Stimulated activated CD8-positive, alpha-beta memory T cell treated with anti-CD3 and anti-CD28 coated beads, Interleukin-7, amount 100 ng/mL, for 24 hours (primary cell): ENCODE measurements at regions not wholly inside any gene's neighbourhood (a gene's known extent, or its start where the extent isn't known, plus 50 kb on each side); places are given as distances from the start of the nearest gene placed in this dataset.

Experiments
- DNase-seq: peaks from one replicate; pipeline ENCODE4 v3.0.0-alpha.2; 2020; ENCODE audit warnings: low read depth

DNA sequence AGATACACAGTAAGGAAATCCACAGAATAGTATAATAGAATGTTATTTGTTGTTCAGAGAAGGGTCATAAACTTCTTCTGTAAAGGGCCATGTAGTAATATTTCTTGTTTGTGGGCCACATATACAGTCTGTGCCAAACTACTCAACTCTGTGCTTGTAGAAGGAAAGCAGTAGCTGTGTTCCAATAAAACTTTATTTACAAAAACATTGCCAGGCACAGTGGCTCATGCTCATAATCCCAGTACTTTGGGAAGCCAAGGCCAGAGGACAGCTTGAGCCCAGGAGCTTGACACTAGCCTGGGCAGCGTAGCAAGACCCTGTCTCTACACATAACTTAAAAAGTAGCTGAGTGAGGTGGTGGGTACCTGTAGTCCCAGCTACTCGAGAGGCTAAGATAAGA lies 612.8 kb upstream of the PSMD7 start:
- DNase-seq, result no peak

DNA sequence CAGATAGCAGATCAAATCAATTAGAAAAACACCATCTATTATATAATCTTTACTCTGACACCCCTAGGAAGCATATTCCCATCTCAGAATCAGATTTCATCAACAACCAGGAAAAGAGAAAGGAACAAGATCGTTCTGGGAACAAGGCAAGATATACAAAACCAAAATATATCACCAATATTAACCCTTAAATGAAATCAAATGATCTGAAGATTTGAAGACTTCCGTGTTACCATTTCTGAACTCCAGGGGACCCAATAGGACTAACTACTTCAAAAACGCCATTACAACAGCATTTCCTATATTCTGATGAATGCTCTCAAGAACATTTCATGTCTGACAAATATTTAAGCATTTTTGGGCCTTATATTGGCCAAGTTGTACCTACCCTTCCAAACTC lies 624.2 kb upstream of the ZFHX3 start:
- DNase-seq, result no peak

DNA sequence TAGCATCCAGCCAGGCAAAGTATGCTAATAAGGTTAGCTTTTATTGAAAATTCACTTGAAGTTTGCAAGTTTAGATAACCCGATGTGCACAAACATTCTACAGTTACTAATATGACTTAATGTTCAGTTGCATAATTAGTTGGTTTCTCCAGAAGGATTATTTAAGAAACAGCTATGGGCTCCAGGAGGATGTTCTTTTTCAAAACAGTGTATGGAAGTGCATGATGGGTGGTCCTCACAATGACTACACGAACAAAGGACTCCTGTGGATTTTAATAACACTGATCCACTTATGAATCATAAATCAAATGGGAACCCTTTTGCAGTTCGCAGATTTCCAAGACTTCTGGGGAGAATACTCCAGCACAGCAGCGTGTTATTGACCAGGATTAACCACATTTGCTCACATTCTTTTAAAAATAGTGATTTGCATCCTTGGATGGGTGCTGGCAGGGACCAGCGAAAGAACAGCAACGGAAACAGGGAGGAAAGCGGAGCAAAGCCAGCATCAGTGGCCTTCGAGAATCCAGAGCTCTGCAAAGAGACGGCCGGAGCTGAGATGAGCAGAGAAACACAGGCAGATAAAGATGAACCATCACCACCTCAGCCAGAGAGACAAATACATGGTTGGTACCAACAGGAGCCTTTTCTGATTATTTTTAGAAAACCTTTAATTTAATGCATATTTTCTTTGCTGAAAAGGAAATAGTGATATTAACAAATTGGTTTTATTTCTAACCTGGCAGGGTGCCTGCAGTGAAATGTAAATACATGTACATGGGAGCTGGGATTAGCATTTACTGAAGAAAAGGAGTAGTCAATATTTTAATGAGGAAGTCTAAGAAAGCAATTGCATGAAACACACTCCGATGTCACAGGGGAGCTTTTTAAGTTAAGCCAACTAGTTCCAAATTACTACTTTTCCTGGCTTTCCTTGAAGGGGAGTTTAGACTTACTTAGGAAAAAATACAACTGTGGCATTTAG lies 623.2 kb upstream of the ZFHX3 start:
- no peak for DNase-seq

- no peak for DNase-seq
These were observed 621.8 kb upstream of the ZFHX3 start for GRCh38 chr16:73669535-73670274.

- DNase-seq, result no peak
These were observed 615.8 kb upstream of the ZFHX3 start for GRCh38 chr16:73663720-73664119.

DNA sequence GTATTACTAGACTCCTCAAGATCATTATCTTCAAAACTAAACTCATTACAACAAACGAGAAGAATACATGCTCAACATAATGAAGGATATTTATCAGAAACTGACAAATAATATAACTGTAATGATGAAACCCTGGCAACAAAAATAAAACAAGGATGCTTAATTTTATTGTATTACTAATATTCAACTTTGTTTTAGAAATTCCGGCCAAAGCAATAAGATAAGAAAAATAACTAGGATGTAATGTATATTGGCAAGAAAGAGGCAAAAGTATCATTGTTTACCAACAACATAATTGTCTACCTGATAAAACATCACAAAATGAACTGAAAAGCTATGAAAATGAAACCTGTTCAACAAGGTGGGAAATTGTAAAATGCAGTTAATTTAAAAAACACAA lies 588.3 kb upstream of the ZFHX3 start:
- no peak for DNase-seq

GRCh38 chr16:73629011-73629410 lies 581.1 kb upstream of the ZFHX3 start:
- no peak for DNase-seq

GRCh38 chr16:73617738-73618137 lies 569.8 kb upstream of the ZFHX3 start:
- no peak for DNase-seq

DNA sequence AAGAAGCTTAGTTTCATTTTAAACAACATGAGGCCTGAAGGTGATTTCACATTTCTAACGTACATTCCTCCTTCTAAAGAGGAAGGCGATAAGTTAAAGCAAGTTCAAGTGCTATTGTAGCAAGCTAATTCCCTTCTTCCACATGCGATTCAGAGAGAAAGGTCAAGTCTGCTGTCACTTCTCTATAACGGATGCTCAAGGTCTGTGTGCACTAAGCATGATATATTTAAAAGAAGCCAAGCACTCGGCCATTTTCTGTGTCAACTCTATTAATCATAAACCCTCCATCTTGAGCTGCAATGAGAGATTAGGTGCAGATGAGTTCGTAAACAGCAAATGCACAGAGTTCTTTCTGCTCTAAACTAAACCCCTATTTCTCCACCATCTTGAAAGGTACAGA lies 568.8 kb upstream of the ZFHX3 start:
- DNase-seq, result no peak

DNA sequence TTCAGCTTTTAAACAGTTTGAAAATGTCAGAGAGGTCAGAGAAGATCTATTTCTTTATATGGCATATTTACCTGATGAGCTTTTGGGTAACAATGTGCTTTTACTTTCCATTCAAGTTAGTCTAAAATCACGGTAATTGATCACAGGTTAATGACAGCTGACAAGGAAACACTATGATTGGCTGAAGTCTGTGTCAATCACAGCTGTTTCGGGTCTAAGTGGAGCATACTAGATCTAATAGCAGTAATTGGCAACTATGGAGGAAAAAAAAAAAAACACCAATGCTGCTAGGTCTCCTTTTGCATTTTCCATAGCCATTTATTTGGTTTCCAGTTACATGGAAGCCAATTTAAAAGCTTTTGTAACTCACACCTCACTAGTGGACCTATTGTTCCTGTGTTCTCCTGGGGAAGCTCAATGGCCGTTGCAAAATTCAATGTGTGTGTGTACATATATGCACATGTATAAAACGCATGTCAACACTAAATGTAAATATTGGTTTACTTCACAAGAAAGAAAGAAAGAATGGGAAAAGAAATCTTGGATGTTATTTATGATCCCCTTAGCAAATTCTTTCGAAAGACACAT lies 568.3 kb upstream of the ZFHX3 start:
- DNase-seq, result no peak

DNA sequence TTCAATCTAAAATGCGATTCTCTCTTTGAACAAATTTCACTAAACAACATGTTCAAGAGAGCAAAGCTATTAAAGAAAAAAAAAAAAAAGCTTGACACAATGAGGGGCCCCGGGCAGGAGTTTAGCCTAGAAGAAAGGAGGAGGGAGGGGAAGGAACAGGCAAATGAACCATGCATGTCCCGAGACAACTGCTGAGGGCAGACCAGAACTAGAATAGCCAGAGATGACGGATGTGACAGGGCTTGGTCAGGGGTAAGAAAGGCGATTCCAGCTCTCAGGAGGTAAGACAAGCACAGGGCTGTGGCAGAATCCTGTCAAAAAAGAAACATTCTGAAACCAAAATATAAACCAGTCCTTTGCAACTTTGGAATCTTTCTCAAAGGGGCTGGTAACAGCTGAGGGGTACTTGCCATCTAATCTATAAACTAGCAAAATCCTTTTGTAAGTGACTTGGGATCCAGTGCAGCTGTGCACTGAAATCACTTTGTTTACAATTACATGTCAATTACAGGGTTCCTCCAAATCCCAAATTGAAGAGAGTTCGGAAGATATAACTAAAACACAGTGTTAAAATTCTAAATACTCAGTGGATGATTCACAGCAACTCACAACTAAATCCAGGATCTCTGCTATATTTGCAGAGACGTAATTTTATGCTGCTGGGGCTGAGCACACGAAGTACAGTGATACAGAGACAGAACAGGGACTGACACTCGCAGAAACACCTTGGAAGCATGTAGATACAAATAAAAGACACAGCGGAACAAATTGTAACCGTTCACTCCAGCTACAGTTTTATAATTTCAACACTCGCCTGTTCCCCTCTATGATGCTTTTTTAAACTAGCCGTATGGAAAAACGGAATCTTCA lies 567.4 kb upstream of the ZFHX3 start:
- no peak for DNase-seq

DNA sequence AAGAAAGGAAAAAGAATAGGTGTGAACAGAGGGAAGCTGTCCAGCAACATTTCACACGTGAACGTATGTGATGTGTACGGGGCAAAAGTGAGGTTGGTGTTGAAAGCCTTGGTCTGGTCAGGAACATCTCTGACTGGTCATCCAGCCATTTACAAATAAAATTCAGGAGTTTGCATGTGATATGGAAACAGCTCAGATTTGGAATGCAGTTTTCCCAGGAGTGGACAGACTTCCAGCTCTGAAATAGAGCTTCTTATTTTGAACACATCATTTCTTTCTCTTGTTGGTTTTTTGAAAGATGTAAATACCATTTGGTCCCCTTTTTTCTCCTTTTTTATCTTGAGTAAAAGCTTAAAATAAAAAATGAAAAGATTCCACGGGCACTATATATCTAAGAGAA lies 566.2 kb upstream of the ZFHX3 start:
- DNase-seq, result no peak

DNA sequence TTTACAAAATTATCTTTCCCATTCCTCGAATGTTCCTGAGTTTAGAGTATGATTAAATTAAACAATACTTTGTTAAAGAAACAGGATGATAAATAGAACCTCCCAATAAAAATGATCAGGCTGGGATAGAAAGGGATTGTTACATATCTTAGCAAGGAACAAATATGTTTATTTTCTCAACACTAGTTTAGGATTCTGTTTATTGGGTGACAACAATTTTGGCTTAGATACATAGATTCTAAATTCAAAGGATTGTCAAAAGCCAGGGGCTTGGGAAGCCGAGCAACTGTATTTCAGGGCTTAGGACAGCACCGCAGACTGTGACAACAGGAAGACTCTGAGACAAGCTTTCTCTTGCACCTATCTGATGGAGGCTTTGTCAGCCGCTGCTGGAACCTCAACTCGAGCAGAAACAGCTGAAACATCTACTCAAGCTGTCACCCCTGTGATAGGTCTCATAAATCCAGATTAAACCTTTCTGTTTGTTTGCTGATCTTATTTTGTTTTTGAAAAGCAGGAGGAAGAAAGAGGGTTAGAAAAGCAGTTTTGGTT lies 562.8 kb upstream of the ZFHX3 start:
- no peak for DNase-seq

DNA sequence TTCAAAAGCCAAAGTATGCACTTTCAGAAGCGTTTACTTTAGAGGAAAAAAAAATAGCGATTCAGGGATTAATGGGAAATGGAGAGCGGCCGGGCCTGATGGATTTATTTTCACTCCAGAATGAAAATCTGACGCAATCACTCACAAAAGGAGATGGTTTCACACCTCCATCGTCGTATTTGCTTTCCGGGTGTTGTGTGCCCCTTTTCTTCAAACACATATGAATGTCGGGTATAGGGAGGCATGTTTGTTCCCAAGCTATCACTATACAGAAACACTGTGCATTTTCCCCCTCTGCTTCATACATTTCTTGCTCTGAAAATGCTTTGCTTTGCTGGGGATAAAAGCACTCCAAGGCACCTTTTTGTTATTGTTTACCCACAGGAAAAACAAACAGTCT lies 562.2 kb upstream of the ZFHX3 start:
- no peak for DNase-seq

DNA sequence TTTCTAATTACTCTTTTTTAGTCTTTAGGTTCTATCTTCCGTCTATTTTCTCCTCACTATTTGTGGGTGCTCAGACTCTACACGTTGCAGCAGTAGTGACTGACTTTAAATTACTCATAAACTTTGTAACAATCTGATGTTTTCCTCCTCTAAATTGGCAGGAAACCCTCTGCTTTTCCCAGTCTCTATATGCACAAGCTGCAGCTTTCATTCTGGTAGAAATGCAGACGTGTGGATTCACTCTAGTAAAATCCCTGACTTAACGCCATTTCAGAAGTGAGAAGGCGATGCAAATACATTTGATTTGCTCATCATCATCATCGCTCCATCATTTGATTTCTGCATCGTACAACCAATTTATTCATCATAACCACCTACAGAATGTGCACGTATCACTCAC lies 561.0 kb upstream of the ZFHX3 start:
- no peak for DNase-seq

DNA sequence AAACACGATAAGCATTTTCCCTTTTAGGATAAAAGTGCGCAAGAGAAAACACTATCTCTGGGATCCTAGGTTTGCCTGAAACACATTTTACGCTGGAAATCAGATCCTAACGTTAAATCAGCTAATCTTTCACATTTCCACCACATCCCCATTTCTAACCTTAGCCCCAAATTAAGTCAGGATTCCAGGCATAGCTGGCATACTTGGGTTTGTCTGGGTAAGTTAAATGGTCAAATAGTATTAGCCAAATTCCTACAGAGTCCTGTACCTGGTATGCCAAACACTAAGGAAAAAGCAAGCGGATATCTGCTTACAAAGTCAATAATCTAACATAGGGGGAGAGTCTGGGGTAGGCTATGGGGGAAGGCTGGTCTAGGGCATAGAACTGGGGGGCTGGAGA lies 557.4 kb upstream of the ZFHX3 start:
- no peak for DNase-seq

- DNase-seq, result no peak
These were observed 554.0 kb upstream of the ZFHX3 start for GRCh38 chr16:73601911-73602310.

DNA sequence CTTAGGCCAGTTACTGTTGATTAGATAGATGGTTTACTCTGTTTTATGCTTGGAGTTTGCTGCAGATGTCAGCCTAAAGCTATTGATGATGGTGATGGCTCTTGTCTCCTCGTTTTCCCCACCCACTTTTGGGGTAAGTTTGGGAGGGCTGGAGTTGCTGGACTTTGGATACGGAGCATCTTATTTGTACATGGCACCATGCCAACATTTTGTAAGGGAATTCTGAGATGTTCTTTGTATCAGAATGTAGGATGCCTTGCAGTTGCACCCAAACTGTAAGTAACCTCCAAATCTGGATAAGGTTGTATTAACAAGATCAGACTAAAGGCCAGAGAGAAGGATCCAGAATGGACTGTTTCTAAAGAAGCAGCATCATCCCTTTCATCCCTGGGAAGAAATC lies 551.9 kb upstream of the ZFHX3 start:
- DNase-seq, result no peak

DNA sequence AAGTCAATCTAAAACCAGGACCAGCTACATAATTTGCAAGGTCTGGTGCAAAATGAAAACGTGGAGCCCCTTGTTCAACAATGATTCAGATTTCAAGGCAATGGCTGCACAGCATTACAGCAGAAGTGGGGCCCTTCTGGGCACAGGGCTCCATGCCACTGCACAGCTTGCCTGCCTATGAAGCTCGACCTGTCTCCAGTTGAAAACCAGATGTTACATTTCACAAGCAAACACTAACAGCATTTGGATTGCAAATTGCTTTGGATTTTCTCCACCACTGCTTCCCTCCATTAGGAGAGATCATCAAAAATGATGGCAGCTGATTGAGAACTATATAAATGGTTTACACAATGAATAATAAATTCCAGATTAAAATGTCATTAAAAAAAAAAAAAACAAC lies 551.4 kb upstream of the ZFHX3 start:
- DNase-seq, result no peak

DNA sequence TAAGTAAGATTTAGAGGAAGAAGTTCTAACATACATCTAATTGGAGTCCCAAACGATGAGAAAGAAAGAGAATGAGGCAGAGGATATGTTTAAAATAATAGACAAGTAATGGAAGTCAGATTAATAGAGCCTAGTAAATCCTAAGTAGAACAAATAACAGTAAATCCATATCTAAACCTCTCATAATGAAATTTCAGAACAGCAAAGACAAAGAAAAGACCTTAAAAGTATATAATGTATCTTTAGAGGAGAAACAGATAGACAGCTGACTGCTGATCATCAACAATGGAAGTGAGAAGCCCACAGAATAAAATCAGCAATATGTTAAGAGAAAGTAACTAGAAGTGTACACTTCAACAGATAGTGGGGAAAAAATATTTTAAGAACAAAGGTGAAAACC lies 536.2 kb upstream of the ZFHX3 start:
- DNase-seq, result no peak

DNA sequence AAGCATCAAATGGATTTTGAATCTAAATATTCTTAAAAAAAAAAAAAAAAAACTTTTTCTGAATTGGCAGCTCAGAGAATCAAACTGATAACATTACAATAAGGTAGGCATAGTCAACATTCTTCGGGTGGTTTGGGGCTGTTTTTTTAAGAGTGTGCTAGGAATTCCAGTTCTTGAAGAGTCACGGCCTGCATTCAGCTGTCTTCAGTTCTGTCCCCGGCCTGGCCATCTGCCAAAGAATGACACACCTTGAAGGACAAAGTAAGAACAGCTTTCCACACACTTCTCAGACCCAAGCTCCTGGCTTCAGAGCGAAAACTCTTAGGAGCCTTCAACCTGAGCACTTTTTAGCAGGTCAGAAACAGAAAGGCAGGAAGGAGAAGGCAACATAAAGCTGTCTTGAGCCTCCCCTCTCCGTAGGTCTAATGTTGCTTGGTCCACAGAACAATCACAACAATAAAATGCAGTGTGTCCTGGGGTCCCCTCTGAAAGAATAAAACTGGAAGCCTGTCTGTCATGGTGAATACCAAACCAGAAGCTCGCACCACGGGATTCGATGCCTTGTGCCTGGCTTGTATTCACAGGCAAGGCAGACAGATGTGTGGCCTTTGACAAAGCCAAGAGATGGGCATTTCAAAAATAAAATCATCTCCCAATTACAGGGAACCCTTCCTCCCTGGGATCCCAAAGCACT lies 524.4 kb upstream of the ZFHX3 start:
- no peak for DNase-seq
